Neural progenitor cell (in vitro differentiated cells): ENCODE measurements at regions not wholly inside any gene's neighbourhood (a gene's known extent, or its start where the extent isn't known, plus 50 kb on each side); places are given as distances from the start of the nearest gene placed in this dataset.

Source experiments
- DNase-seq: peaks from one replicate; pipeline ENCODE4 v3.0.0-alpha.2; 2016; ENCODE audit warnings: low spot score
- H2AFZ ChIP-seq: fragments of 200-600 bp; sonication (generic); replicated peaks from 2 replicates; pipeline ENCODE4 v1.6.1; 2016; ENCODE audit warnings: antibody characterized with exemption
- H3F3A ChIP-seq: fragments of 200-600 bp; sonication (generic); 2 replicates; pipeline ENCODE4 v1.6.1; 2016; ENCODE audit warnings: antibody characterized with exemption, low read depth
- H3K27ac ChIP-seq: fragments of 200-600 bp; sonication (generic); 2 replicates; pipeline ENCODE4 v1.5.1; 2016; ENCODE audit warnings: mild to moderate bottlenecking
- H3K27me3 ChIP-seq: fragments of 200-600 bp; sonication (generic); 2 replicates; pipeline ENCODE4 v1.6.1; 2016; ENCODE audit warnings: mild to moderate bottlenecking, moderate library complexity
- H3K36me3 ChIP-seq: fragments of 200-600 bp; sonication (generic); 2 replicates; pipeline ENCODE4 v1.5.1; 2016
- H3K4me1 ChIP-seq: fragments of 200-600 bp; sonication (generic); 2 replicates; pipeline ENCODE4 v1.6.1; 2016; ENCODE audit warnings: mixed run types
- H3K4me2 ChIP-seq: fragments of 200-600 bp; sonication (generic); 2 replicates; pipeline ENCODE4 v1.6.1; 2016
- H3K4me3 ChIP-seq: fragments of 200-600 bp; sonication (generic); 2 replicates; pipeline ENCODE4 v1.5.1; 2016
- H3K79me2 ChIP-seq: fragments of 200-600 bp; sonication (generic); 2 replicates; pipeline ENCODE4 v1.6.1; 2016; ENCODE audit warnings: low read depth
- H3K9ac ChIP-seq: fragments of 200-600 bp; sonication (generic); 2 replicates; pipeline ENCODE4 v1.6.1; 2016
- H3K9me3 ChIP-seq: fragments of 200-600 bp; sonication (generic); 2 replicates; pipeline ENCODE4 v1.5.1; 2016; ENCODE audit warnings: low read depth
- H4K20me1 ChIP-seq: fragments of 200-600 bp; sonication (generic); 2 replicates; pipeline ENCODE4 v1.6.1; 2016; ENCODE audit warnings: low read depth
- H3K27ac Mint-ChIP-seq: 3 replicates; pipeline ENCODE4 v1.8.0; 2021; ENCODE audit warnings: mixed read lengths
- H3K27me3 Mint-ChIP-seq: 2 replicates; pipeline ENCODE4 v1.8.0; 2022; ENCODE audit warnings: low read depth, mild to moderate bottlenecking, inconsistent platforms, moderate library complexity, mixed read lengths; ENCODE audit not compliant: insufficient read depth
- H3K36me3 Mint-ChIP-seq: 3 replicates; pipeline ENCODE4 v1.8.0; 2021; ENCODE audit warnings: mixed read lengths
- H3K4me1 Mint-ChIP-seq: 3 replicates; pipeline ENCODE4 v1.8.0; 2021; ENCODE audit warnings: mixed read lengths
- H3K4me3 Mint-ChIP-seq: 3 replicates; pipeline ENCODE4 v1.8.0; 2021; ENCODE audit warnings: mild to moderate bottlenecking, moderate library complexity, mixed read lengths
- H3K9me3 Mint-ChIP-seq: 3 replicates; pipeline ENCODE4 v1.8.0; 2020; ENCODE audit warnings: mixed read lengths
- EZH2 ChIP-seq: fragments of 200-600 bp; sonication (generic); IDR thresholded peaks from 2 replicates; pipeline ENCODE4 v1.6.1; 2017; ENCODE audit warnings: antibody characterized with exemption, mild to moderate bottlenecking, moderate library complexity
- EZH2phosphoT487 ChIP-seq: fragments of 200-600 bp; sonication (generic); IDR thresholded peaks from 2 replicates; pipeline ENCODE4 v1.6.1; 2017; ENCODE audit warnings: antibody characterized with exemption
- TF ChIP-seq, protein P1 (sequence below): fragments of 200-600 bp; sonication (generic); IDR thresholded peaks from 2 replicates; pipeline ENCODE4 v1.5.1; 2017; ENCODE audit warnings: antibody characterized with exemption, mild to moderate bottlenecking

DNA sequence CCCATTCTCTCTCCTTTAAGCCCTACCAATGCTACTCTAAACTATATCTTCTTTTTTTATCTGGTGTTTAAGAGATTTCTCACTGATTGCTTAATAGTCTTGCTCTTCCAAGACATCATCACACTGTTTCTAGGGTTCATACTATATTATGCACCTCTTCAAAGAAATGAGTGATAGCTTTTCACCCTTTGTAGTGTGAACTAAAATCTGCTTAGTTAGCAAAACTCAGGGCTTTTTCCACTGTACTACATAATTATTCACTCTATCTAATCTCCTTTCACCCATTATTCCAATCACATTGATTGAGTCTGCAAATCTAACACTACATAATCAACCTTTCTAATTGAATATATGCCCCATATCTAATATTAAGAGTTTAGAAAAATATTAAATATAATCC is 456.0 kb upstream of the SOX9 start:
- no peak for TF ChIP-seq EZH2
- TF ChIP-seq, protein P1, sequence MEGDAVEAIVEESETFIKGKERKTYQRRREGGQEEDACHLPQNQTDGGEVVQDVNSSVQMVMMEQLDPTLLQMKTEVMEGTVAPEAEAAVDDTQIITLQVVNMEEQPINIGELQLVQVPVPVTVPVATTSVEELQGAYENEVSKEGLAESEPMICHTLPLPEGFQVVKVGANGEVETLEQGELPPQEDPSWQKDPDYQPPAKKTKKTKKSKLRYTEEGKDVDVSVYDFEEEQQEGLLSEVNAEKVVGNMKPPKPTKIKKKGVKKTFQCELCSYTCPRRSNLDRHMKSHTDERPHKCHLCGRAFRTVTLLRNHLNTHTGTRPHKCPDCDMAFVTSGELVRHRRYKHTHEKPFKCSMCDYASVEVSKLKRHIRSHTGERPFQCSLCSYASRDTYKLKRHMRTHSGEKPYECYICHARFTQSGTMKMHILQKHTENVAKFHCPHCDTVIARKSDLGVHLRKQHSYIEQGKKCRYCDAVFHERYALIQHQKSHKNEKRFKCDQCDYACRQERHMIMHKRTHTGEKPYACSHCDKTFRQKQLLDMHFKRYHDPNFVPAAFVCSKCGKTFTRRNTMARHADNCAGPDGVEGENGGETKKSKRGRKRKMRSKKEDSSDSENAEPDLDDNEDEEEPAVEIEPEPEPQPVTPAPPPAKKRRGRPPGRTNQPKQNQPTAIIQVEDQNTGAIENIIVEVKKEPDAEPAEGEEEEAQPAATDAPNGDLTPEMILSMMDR, result no peak
- Mint-ChIP-seq H3K27ac (no peak overlapping the region), H3K4me3 (no peak overlapping the region), H3K4me1 (no peaks in the 10 kb centered on the region), H3K27me3 (peaks cover 2% of the 10 kb centered on the region), H3K36me3 (no peaks in the 10 kb centered on the region), H3K9me3 (no peaks in the 10 kb centered on the region)
- H3K4me1 ChIP-seq, result no peaks in the 10 kb centered on the region
- DNase-seq, result no peak
- H3K4me3 ChIP-seq, result no peak overlapping the region
- H4K20me1 ChIP-seq, result no peaks in the 10 kb centered on the region
- no peaks in the 10 kb centered on the region for H3K9me3 ChIP-seq
- no peak overlapping the region for H3K9ac ChIP-seq
- no peak overlapping the region for H3K27ac ChIP-seq
- H3K4me2 ChIP-seq, result no peak overlapping the region
- no peak overlapping the region for H2AFZ ChIP-seq
- H3K79me2 ChIP-seq, result no peaks in the 10 kb centered on the region
- no peaks in the 10 kb centered on the region for H3K27me3 ChIP-seq
- no peaks in the 10 kb centered on the region for H3K36me3 ChIP-seq
- H3F3A ChIP-seq, result no peaks in the 10 kb centered on the region

GRCh38 chr17:71666047-71666446 is 454.8 kb upstream of the SOX9 start:
- no peaks in the 10 kb centered on the region for H3K9me3 Mint-ChIP-seq
- H2AFZ ChIP-seq, result no peak overlapping the region
- no peak overlapping the region for H3K4me3 ChIP-seq
- no peak for TF ChIP-seq EZH2
- TF ChIP-seq, protein P1, result no peak
- no peak for TF ChIP-seq EZH2phosphoT487
- H3K4me3 Mint-ChIP-seq, result no peak overlapping the region
- no peaks in the 10 kb centered on the region for H3K36me3 ChIP-seq
- no peaks in the 10 kb centered on the region for H3F3A ChIP-seq
- no peak for DNase-seq
- no peaks in the 10 kb centered on the region for H3K79me2 ChIP-seq
- H3K27me3 ChIP-seq, result no peaks in the 10 kb centered on the region
- no peak overlapping the region for H3K27ac Mint-ChIP-seq
- H3K4me1 Mint-ChIP-seq, result no peaks in the 10 kb centered on the region
- no peaks in the 10 kb centered on the region for H3K4me1 ChIP-seq
- no peaks in the 10 kb centered on the region for H4K20me1 ChIP-seq
- no peak overlapping the region for H3K27ac ChIP-seq
- H3K9me3 ChIP-seq, result no peaks in the 10 kb centered on the region
- no peak overlapping the region for H3K9ac ChIP-seq
- no peak overlapping the region for H3K4me2 ChIP-seq
- H3K27me3 Mint-ChIP-seq, result peaks cover 2% of the 10 kb centered on the region
- H3K36me3 Mint-ChIP-seq, result no peaks in the 10 kb centered on the region

GRCh38 chr17:71667661-71668060 is 453.2 kb upstream of the SOX9 start:
- Histone ChIP-seq H2AFZ (no peak overlapping the region), H4K20me1 (no peaks in the 10 kb centered on the region), H3K4me3 (no peak overlapping the region), H3K9ac (no peak overlapping the region), H3K79me2 (no peaks in the 10 kb centered on the region), H3K36me3 (no peaks in the 10 kb centered on the region), H3F3A (no peaks in the 10 kb centered on the region), H3K4me1 (no peaks in the 10 kb centered on the region), H3K27ac (no peak overlapping the region), H3K9me3 (no peaks in the 10 kb centered on the region), H3K4me2 (no peak overlapping the region), H3K27me3 (no peaks in the 10 kb centered on the region)
- H3K36me3 Mint-ChIP-seq, result no peaks in the 10 kb centered on the region
- DNase-seq, result no peak
- peaks cover 2% of the 10 kb centered on the region for H3K27me3 Mint-ChIP-seq
- no peaks in the 10 kb centered on the region for H3K4me1 Mint-ChIP-seq
- H3K27ac Mint-ChIP-seq, result no peak overlapping the region
- peaks cover 6% of the 10 kb centered on the region for H3K9me3 Mint-ChIP-seq
- TF ChIP-seq EZH2phosphoT487 (no peak), EZH2 (no peak)
- no peak overlapping the region for H3K4me3 Mint-ChIP-seq

DNA sequence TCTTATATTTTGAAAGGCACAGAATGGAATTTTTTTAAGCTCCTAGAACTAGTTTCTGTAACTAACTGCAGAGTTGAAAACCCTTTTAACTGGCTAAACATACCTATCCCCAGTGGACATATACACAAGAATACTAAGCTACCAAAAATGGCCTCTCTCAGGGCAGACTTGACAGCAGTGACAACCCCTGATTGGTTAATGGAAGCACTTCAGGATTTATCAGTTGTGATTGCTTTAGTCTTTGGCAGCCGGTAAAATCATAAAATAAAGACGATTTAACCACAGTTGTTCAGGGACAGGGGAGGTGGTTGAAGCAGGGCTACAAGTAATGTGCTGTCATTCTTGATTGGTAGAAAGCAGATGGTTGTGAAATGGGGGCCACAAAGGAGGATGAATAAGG is 452.0 kb upstream of the SOX9 start:
- peaks cover 6% of the 10 kb centered on the region for H3K9me3 Mint-ChIP-seq
- H3K9ac ChIP-seq, result no peak overlapping the region

More for the DNA sequence above, 452.0 kb upstream of the SOX9 start:
- Histone ChIP-seq H4K20me1 (no peaks in the 10 kb centered on the region), H3K79me2 (no peaks in the 10 kb centered on the region), H3K4me1 (no peaks in the 10 kb centered on the region), H3K4me2 (no peak overlapping the region), H3K36me3 (no peaks in the 10 kb centered on the region), H2AFZ (no peak overlapping the region), H3K27me3 (no peaks in the 10 kb centered on the region), H3K9me3 (no peaks in the 10 kb centered on the region), H3F3A (no peaks in the 10 kb centered on the region), H3K4me3 (no peak overlapping the region), H3K27ac (no peak overlapping the region)
- no peak for DNase-seq
- no peak overlapping the region for H3K27ac Mint-ChIP-seq
- H3K4me1 Mint-ChIP-seq, result no peaks in the 10 kb centered on the region
- TF ChIP-seq EZH2phosphoT487 (no peak), EZH2 (no peak)
- TF ChIP-seq, protein P1, result no peak
- no peak overlapping the region for H3K4me3 Mint-ChIP-seq
- no peaks in the 10 kb centered on the region for H3K36me3 Mint-ChIP-seq
- H3K27me3 Mint-ChIP-seq, result peaks cover 1% of the 10 kb centered on the region
